B cell (primary cell): ENCODE measurements at regions not wholly inside any gene's neighbourhood (a gene's known extent, or its start where the extent isn't known, plus 50 kb on each side); places are given as distances from the start of the nearest gene placed in this dataset.

ENCODE experiments used
- ATAC-seq: fragments of 200-7000 bp; cut with Tn5 transposase; one replicate; pipeline ENCODE4 v1.10.0; 2021; ENCODE audit warnings: low read depth, mild to moderate bottlenecking, moderate number of reproducible peaks, moderate library complexity
- CTCF ChIA-PET: fragments of 350-600 bp; sonication (Branson Sonifier 250); formaldehyde crosslinking; loops from one replicate; lab custom pipeline; 2021; ENCODE audit warnings: antibody characterized with exemption, inconsistent platforms; lab: Charles Lee
- POLR2A ChIA-PET: fragments of 350-600 bp; sonication (Branson Sonifier 250); formaldehyde crosslinking; loops from one replicate; lab custom pipeline; 2021; ENCODE audit warnings: antibody characterized with exemption; lab: Charles Lee
- DNase-seq: peaks from one replicate; pipeline ENCODE4 v3.0.0; 2013
- H2AFZ ChIP-seq: 2 replicates; pipeline ENCODE4 v1.6.1; 2012; ENCODE audit warnings: mild to moderate bottlenecking, low read depth, low read length; ENCODE audit not compliant: insufficient read depth, poor library complexity, severe bottlenecking
- H3K27ac ChIP-seq, 2 donors: 1 replicate in 1 of 2; 2 replicates in 1 of 2; pipeline ENCODE4 v1.5.1; 2012 to 2013; ENCODE audit warnings: low read length in 2 of 2, mild to moderate bottlenecking in 2 of 2, moderate library complexity in 1 of 2
- H3K27me3 ChIP-seq, 4 experiments: fragments of 200-600 bp in 1 of 4; sonication (generic) in 1 of 4; replicated peaks in 1 of 4; 1 replicate in 2 of 4; 2 replicates in 2 of 4; pipeline versions ENCODE4 v1.6.1 to v1.7.0; 2013 to 2016; ENCODE audit warnings: low read length in 3 of 4, mild to moderate bottlenecking in 2 of 4, mixed read lengths in 1 of 4, moderate library complexity in 1 of 4; ENCODE audit not compliant: insufficient read depth in 4 of 4, control insufficient read depth in 3 of 4; ENCODE audit errors: control extremely low read depth in 1 of 4
- H3K36me3 ChIP-seq, 2 experiments: replicated peaks in 1 of 2; 1 replicate in 1 of 2; 2 replicates in 1 of 2; pipeline versions ENCODE4 v1.6.1 to v1.7.1; 2013; ENCODE audit warnings: low read length in 1 of 2; ENCODE audit not compliant: insufficient read depth in 2 of 2, control insufficient read depth in 1 of 2; ENCODE audit errors: control extremely low read depth in 1 of 2, extremely low read depth in 1 of 2
- H3K4me1 ChIP-seq, 2 donors: fragments of 200-600 bp in 1 of 2; sonication (generic) in 1 of 2; 1 replicate in 1 of 2; 2 replicates in 1 of 2; pipeline versions ENCODE4 v1.5.1 to v1.6.1; 2013 to 2017; ENCODE audit warnings: low read length in 2 of 2; ENCODE audit not compliant: control insufficient read depth in 2 of 2, insufficient read depth in 2 of 2
- H3K4me2 ChIP-seq: replicated peaks from 2 replicates; pipeline ENCODE3; 2012; ENCODE audit warnings: mild to moderate bottlenecking, low read depth, low read length; ENCODE audit not compliant: poor library complexity, severe bottlenecking
- H3K4me3 ChIP-seq, 5 experiments: fragments of 200-600 bp in 1 of 5; sonication (generic) in 1 of 5; 1 replicate in 3 of 5; 2 replicates in 2 of 5; pipeline versions ENCODE4 v1.5.1 to v1.7.0; 2011 to 2016; ENCODE audit warnings: low read length in 4 of 5, mild to moderate bottlenecking in 4 of 5, low read depth in 2 of 5, control low read depth in 1 of 5, moderate library complexity in 1 of 5; ENCODE audit not compliant: insufficient read depth in 1 of 5; ENCODE audit errors: control extremely low read depth in 1 of 5, extremely low read depth in 1 of 5
- H3K79me2 ChIP-seq: fragments of 200-600 bp; sonication (generic); one replicate; pipeline ENCODE4 v1.6.0; 2016; ENCODE audit warnings: low read length; ENCODE audit not compliant: control insufficient read depth, insufficient read depth
- H3K9ac ChIP-seq: fragments of 200-600 bp; sonication (generic); 2 replicates; pipeline ENCODE4 v1.6.1; 2017; ENCODE audit warnings: mild to moderate bottlenecking, low read length, moderate library complexity
- H3K9me3 ChIP-seq, 3 donors: one replicate each; pipeline versions ENCODE4 v1.6.1 to v1.7.1; 2013; ENCODE audit warnings: low read length in 2 of 3; ENCODE audit not compliant: control insufficient read depth in 2 of 3, insufficient read depth in 1 of 3; ENCODE audit errors: control extremely low read depth in 1 of 3
- H4K20me1 ChIP-seq: 2 replicates; pipeline ENCODE4 v1.6.0; 2012; ENCODE audit warnings: mild to moderate bottlenecking, low read length; ENCODE audit not compliant: insufficient read depth, control insufficient read depth, poor library complexity, severe bottlenecking
- H3K27ac Mint-ChIP-seq: one replicate; pipeline ENCODE4 v1.8.0; 2021; ENCODE audit warnings: mixed read lengths
- H3K27me3 Mint-ChIP-seq: one replicate; pipeline ENCODE4 v1.8.0; 2021; ENCODE audit warnings: mixed read lengths
- H3K4me1 Mint-ChIP-seq: one replicate; pipeline ENCODE4 v1.8.0; 2021; ENCODE audit warnings: mixed read lengths
- H3K4me3 Mint-ChIP-seq: one replicate; pipeline ENCODE4 v1.8.0; 2021; ENCODE audit warnings: mixed read lengths
- H3K9me3 Mint-ChIP-seq: one replicate; pipeline ENCODE4 v1.8.0; 2022; ENCODE audit warnings: mixed read lengths; ENCODE audit not compliant: insufficient read depth
- EZH2 ChIP-seq: IDR thresholded peaks from 2 replicates; pipeline ENCODE4 v1.6.1; 2012; ENCODE audit warnings: borderline replicate concordance, low read depth, mild to moderate bottlenecking, moderate library complexity, low read length; ENCODE audit not compliant: insufficient read depth, poor library complexity, severe bottlenecking
- WGBS: methylation state at CpG from one replicate; pipeline ENCODE4 v1.1.5; 2013; ENCODE audit warnings: missing lambda C conversion rate; ENCODE audit not compliant: insufficient coverage; 5-methylcytosine and 5-hydroxymethylcytosine counted together
- intact Hi-C: fragments of 100-400 bp; cut with micrococcal nuclease; formaldehyde crosslinking; loops from one replicate; pipeline ENCODE4 v1.10.0; 2022
- TF ChIP-seq, protein P1 (sequence below): fragments of 200-600 bp; IDR thresholded peaks from one replicate; pipeline ENCODE4 v1.8.0; 2022; ENCODE audit warnings: antibody characterized with exemption, mild to moderate bottlenecking

- H3K27me3 ChIP-seq = no peaks in the 10 kb centered on the region
- no peaks in the 10 kb centered on the region for H3K27me3 Mint-ChIP-seq
- no peak overlapping the region for H3K4me2 ChIP-seq
- H3K4me1 ChIP-seq = peaks cover 7 to 10% of the 10 kb centered on the region in 2 donors
- no peak overlapping the region for H3K4me3 Mint-ChIP-seq
- no peaks in the 10 kb centered on the region for H3K9me3 ChIP-seq
- no peaks in the 10 kb centered on the region for H3K79me2 ChIP-seq
- peak overlapping the region in 1 of 2 donors; percentile 12 for H3K27ac ChIP-seq
- H3K9me3 Mint-ChIP-seq = no peaks in the 10 kb centered on the region
- intact Hi-C loops = loop anchor here (1.0 to 5.0 kb wide), 4 partner anchors 54 to 836 kb away; no protein-coding TSS in a partner anchor
- H3K4me1 Mint-ChIP-seq = peaks cover 10% of the 10 kb centered on the region
- peak; percentile 99 for ATAC-seq
- H4K20me1 ChIP-seq = no peaks in the 10 kb centered on the region
- H3K36me3 ChIP-seq = no peaks in the 10 kb centered on the region
- H3K27ac Mint-ChIP-seq = peak overlapping the region; percentile 28
- CTCF ChIA-PET = interaction anchor here (0.6 to 4.7 kb wide), 13 partner anchors 11 to 835 kb away, joined by 3 to 33 read pairs (median 6); no protein-coding TSS in a partner anchor
- H2AFZ ChIP-seq = peak overlapping the region; percentile 52
- peak; percentile 84 for DNase-seq
- H3K4me3 ChIP-seq = no peak overlapping the region
- TF ChIP-seq EZH2 = no peak
- TF ChIP-seq, protein P1, sequence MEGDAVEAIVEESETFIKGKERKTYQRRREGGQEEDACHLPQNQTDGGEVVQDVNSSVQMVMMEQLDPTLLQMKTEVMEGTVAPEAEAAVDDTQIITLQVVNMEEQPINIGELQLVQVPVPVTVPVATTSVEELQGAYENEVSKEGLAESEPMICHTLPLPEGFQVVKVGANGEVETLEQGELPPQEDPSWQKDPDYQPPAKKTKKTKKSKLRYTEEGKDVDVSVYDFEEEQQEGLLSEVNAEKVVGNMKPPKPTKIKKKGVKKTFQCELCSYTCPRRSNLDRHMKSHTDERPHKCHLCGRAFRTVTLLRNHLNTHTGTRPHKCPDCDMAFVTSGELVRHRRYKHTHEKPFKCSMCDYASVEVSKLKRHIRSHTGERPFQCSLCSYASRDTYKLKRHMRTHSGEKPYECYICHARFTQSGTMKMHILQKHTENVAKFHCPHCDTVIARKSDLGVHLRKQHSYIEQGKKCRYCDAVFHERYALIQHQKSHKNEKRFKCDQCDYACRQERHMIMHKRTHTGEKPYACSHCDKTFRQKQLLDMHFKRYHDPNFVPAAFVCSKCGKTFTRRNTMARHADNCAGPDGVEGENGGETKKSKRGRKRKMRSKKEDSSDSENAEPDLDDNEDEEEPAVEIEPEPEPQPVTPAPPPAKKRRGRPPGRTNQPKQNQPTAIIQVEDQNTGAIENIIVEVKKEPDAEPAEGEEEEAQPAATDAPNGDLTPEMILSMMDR = peak; percentile 73
- no peak overlapping the region for H3K9ac ChIP-seq
- POLR2A ChIA-PET = no interaction called here
- WGBS = no CpG with 5 or more reads among the region's 1 CpG
These were observed 206.3 kb downstream of the SLC7A11 start for GRCh38 chr4:138035781-138036258.

GRCh38 chr4:138034871-138035270 is 207.3 kb downstream of the SLC7A11 start:
- H3K36me3 ChIP-seq = no peaks in the 10 kb centered on the region
- H3K9me3 ChIP-seq = no peaks in the 10 kb centered on the region
- TF ChIP-seq, protein P1 = no peak
- TF ChIP-seq EZH2 = no peak
- intact Hi-C loops = loop anchor here (1.0 to 5.0 kb wide), 4 partner anchors 55 to 837 kb away; no protein-coding TSS in a partner anchor
- no peaks in the 10 kb centered on the region for H4K20me1 ChIP-seq
- no peak overlapping the region for H3K9ac ChIP-seq
- Mint-ChIP-seq H3K27me3 (no peaks in the 10 kb centered on the region), H3K4me3 (no peak overlapping the region), H3K27ac (no peak overlapping the region), H3K4me1 (peaks cover 10% of the 10 kb centered on the region), H3K9me3 (no peaks in the 10 kb centered on the region)
- DNase-seq (no peak), ATAC-seq (no peak)
- H3K27ac ChIP-seq = no peak overlapping the region
- H3K4me1 ChIP-seq = peaks cover 7 to 10% of the 10 kb centered on the region in 2 donors
- H3K4me3 ChIP-seq = no peak overlapping the region
- no CpG with 5 or more reads among the region's 2 CpGs for WGBS
- ChIA-PET CTCF (interaction anchor here (0.6 to 4.7 kb wide), 12 partner anchors 20 to 836 kb away, joined by 3 to 33 read pairs (median 6); no protein-coding TSS in a partner anchor), POLR2A (no interaction called here)
- H2AFZ ChIP-seq = no peak overlapping the region
- no peaks in the 10 kb centered on the region for H3K79me2 ChIP-seq
- H3K27me3 ChIP-seq = peaks cover 0 to 4% (median 0%) of the 10 kb centered on the region in 4 experiments
- H3K4me2 ChIP-seq = no peak overlapping the region
